Body of pancreas (tissue), 4 donors: ENCODE measurements at regions not wholly inside any gene's neighbourhood (a gene's known extent, or its start where the extent isn't known, plus 50 kb on each side); places are given as distances from the start of the nearest gene placed in this dataset.
"Not testable (repeated sequence)": the region's sequence is repeated elsewhere in the genome, so short reads cannot be mapped to it uniquely, and the experiment has no call there.

Source experiments
- ATAC-seq: fragments of 150-250 bp; one replicate; pipeline ENCODE4 v1.9.1; 2016
- DNase-seq, 4 donors: peaks; one replicate each; pipeline ENCODE4 v3.0.0-alpha.2; 2019
- H3K27ac ChIP-seq, 4 donors: fragments of 200-600 bp; sonication (generic); 1 replicate in 3 of 4; 2 replicates in 1 of 4; pipeline versions ENCODE4 v1.5.1 to v1.6.1; 2016 to 2019; ENCODE audit warnings: mild to moderate bottlenecking in 1 of 4, mixed read lengths in 1 of 4, moderate library complexity in 1 of 4
- H3K27me3 ChIP-seq, 2 donors: fragments of 200-600 bp; sonication (generic); one replicate each; pipeline ENCODE4 v1.6.0; 2016; ENCODE audit warnings: mild to moderate bottlenecking in 1 of 2
- H3K36me3 ChIP-seq, 2 donors: fragments of 200-600 bp; sonication (generic); replicated peaks in 1 of 2; 2 replicates each; pipeline ENCODE4 v1.5.1; 2016; ENCODE audit warnings: low read depth in 2 of 2; ENCODE audit not compliant: insufficient read depth in 1 of 2
- H3K4me1 ChIP-seq: fragments of 200-600 bp; sonication (generic); one replicate; pipeline ENCODE4 v1.6.0; 2016
- H3K4me3 ChIP-seq, 2 donors: fragments of 200-600 bp; sonication (generic); 1 replicate in 1 of 2; 2 replicates in 1 of 2; pipeline ENCODE4 v1.5.1; 2016 to 2019
- H3K9me3 ChIP-seq, 3 donors: fragments of 200-600 bp; sonication (generic); 1 replicate in 2 of 3; 2 replicates in 1 of 3; pipeline ENCODE4 v1.5.1; 2016
- POLR2A ChIP-seq, 3 donors: fragments of 450-650 bp; IDR thresholded peaks; one replicate each; pipeline ENCODE4 v1.6.1; 2016; ENCODE audit warnings: antibody characterized with exemption in 3 of 3, mild to moderate bottlenecking in 2 of 3
- WGBS, 2 donors: methylation state at CpG; one replicate each; pipeline ENCODE4 v1.1.5; 2017; 5-methylcytosine and 5-hydroxymethylcytosine counted together
- intact Hi-C: fragments of 100-400 bp; cut with DNase I; formaldehyde crosslinking; loops from one replicate; pipeline ENCODE4 v1.15.1; 2023
- TF ChIP-seq, protein P1 (sequence below), 7 experiments: fragments of 450-650 bp in 4 of 7; fragments of 200-600 bp in 3 of 7; sonication (generic) in 3 of 7; IDR thresholded peaks; one replicate each; pipeline ENCODE4 v1.5.1; 2016 to 2019; ENCODE audit warnings: antibody characterized with exemption in 7 of 7

DNA sequence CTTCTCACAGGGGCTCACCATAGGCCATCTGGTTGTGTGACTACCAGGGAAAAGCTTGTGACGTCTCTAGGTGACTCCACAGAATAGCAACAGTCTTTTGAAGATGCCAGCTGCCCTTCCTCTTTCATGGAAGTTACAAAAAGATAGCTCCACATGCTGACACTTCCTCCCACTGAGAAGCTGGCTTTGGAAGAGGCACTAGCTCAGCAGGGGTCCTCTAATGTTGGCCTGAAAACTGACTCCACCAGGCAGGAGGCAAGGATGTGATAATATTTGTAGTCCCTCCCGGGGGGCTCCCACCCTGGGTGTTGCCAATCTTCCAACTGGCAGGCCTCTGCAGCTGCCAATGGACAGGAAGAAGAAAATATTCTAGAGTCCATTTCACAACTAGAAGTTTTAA, 343.5 kb downstream of the NEK10 start:
- no peaks in the 10 kb centered on the region for H3K9me3 ChIP-seq
- DNase-seq (no peak), ATAC-seq (no peak)
- H3K4me1 ChIP-seq = no peaks in the 10 kb centered on the region
- intact Hi-C loops = no loop called here
- TF ChIP-seq POLR2A (IDR thresholded peaks at IDR 0.05) = no peak
- TF ChIP-seq, protein P1, sequence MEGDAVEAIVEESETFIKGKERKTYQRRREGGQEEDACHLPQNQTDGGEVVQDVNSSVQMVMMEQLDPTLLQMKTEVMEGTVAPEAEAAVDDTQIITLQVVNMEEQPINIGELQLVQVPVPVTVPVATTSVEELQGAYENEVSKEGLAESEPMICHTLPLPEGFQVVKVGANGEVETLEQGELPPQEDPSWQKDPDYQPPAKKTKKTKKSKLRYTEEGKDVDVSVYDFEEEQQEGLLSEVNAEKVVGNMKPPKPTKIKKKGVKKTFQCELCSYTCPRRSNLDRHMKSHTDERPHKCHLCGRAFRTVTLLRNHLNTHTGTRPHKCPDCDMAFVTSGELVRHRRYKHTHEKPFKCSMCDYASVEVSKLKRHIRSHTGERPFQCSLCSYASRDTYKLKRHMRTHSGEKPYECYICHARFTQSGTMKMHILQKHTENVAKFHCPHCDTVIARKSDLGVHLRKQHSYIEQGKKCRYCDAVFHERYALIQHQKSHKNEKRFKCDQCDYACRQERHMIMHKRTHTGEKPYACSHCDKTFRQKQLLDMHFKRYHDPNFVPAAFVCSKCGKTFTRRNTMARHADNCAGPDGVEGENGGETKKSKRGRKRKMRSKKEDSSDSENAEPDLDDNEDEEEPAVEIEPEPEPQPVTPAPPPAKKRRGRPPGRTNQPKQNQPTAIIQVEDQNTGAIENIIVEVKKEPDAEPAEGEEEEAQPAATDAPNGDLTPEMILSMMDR (IDR thresholded peaks at IDR 0.05) = no peak
- no peaks in the 10 kb centered on the region for H3K36me3 ChIP-seq
- no peak overlapping the region for H3K27ac ChIP-seq
- H3K27me3 ChIP-seq = no peaks in the 10 kb centered on the region
- H3K4me3 ChIP-seq = no peak overlapping the region
- WGBS, 2 donors = 68 to 73% methylated on average over 2 of the region's 2 CpGs

DNA sequence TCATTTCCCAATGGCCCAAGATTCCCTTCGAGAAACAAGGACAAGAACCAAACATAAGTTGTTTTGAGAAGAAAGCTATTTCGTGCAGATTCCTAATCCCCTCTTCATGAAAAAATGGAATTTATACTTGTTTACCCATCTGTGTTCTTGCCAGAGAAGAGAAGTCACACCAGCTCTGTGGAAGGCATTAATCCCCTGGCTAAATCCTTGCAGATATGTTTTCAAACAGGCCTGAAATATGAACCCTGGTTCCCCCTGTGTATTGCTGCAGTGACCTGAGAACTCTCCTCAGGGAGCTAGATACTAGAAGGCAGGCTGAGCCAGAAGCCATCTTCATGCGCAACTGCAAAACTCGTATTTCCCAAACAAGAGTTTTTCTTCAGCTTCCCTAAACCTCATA, 337.7 kb downstream of the NEK10 start:
- Histone ChIP-seq H3K36me3 (no peaks in the 10 kb centered on the region), H3K4me1 (no peaks in the 10 kb centered on the region), H3K9me3 (no peaks in the 10 kb centered on the region), H3K4me3 (no peak overlapping the region), H3K27ac (no peak overlapping the region), H3K27me3 (no peaks in the 10 kb centered on the region)
- DNase-seq (no peak), ATAC-seq (no peak)
- intact Hi-C loops = no loop called here
- TF ChIP-seq POLR2A (IDR thresholded peaks at IDR 0.05) = no peak
- TF ChIP-seq, protein P1 (IDR thresholded peaks at IDR 0.05) = no peak
- WGBS, 2 donors = 59 to 70% methylated on average over 4 of the region's 4 CpGs

DNA sequence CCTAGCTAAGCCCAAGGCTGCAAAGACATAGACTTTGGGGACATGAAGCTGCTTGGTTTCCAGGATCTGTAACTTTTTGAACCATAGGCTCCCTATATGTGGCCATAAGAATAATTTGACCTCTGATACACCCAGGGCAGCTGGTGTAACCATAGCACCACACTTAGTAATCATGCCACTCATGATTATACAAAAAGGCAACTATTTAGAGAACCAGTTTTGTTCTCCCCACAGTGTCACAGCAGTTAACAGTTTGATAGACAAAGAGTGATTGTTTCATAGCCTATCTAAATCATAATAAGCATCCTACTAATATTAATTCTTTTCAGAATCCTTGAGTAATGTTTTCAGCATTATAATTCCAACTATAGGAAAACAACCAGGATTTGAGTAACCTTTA, 334.9 kb downstream of the NEK10 start:
- no peak overlapping the region for H3K27ac ChIP-seq
- no peaks in the 10 kb centered on the region for H3K9me3 ChIP-seq
- DNase-seq (no peak), ATAC-seq (no peak)
- no peak overlapping the region for H3K4me3 ChIP-seq
- H3K27me3 ChIP-seq = no peaks in the 10 kb centered on the region
- no peaks in the 10 kb centered on the region for H3K36me3 ChIP-seq
- H3K4me1 ChIP-seq = no peaks in the 10 kb centered on the region
- TF ChIP-seq, protein P1 (IDR thresholded peaks at IDR 0.05) = no peak
- TF ChIP-seq POLR2A (IDR thresholded peaks at IDR 0.05) = no peak
- intact Hi-C loops = no loop called here

DNA sequence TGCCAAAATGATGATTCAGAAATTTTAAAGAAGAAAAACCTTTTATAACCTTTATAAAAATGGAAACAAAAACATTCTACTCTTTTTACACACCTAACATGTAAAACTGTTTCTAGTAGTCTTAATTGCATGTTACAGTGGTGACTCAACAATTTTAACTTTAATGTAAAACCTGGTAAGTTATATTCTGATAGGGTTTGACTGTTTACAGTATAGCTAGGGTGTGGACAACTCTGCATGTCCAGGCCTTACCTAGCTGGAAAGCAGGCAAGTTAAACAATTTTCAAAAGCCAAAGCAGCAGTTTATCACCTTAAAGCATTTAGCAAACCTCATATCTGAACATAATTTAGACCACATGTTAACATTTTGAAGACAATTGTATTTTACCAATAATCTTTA, 328.5 kb downstream of the NEK10 start:
- TF ChIP-seq POLR2A (IDR thresholded peaks at IDR 0.05) = no peak
- TF ChIP-seq, protein P1 (IDR thresholded peaks at IDR 0.05) = no peak
- Histone ChIP-seq H3K4me1 (no peaks in the 10 kb centered on the region), H3K4me3 (no peak overlapping the region), H3K27ac (no peak overlapping the region), H3K9me3 (no peaks in the 10 kb centered on the region), H3K36me3 (no peaks in the 10 kb centered on the region), H3K27me3 (no peaks in the 10 kb centered on the region)
- no peak for ATAC-seq
- intact Hi-C loops = no loop called here
- no peak for DNase-seq

DNA sequence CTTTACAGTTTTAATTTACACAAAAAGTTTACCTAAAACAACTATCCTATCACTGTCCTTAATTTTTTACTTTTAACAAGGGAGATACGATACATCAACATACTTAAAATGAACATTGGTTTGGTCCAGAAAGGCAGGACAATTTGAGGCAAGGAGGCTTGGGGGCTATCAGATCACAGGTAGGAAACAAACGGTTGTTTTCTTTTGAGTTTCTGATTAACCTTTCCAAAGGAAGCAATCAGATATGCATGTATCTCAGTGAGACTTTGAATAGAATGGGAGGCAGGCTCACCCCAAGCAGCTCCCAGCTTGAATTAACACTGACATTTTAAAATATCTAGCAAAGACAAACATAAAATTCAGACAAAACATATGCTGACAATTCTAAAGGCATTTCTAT, 326.6 kb downstream of the NEK10 start:
- DNase-seq, H3K36me3 ChIP-seq, H3K4me3 ChIP-seq, H3K27ac ChIP-seq, H3K4me1 ChIP-seq, ATAC-seq, H3K9me3 ChIP-seq, H3K27me3 ChIP-seq, intact Hi-C loops: not testable (repeated sequence)
- WGBS, 2 donors = 61 to 66% methylated on average over 2 of the region's 2 CpGs
